ENCODE measurements at regions not wholly inside any gene's neighbourhood (a gene's known extent, or its start where the extent isn't known, plus 50 kb on each side); places are given as distances from the start of the nearest gene placed in this dataset.

GRCh38 chr16:73427164-73427563 is 379.2 kb upstream of the ZFHX3 start:
- ATAC-seq (no peak), DNase-seq (no peak)
- H3K4me3 ChIP-seq, result no peak overlapping the region
- intact Hi-C loops (cut with DNase I, micrococcal nuclease), result no loop called here
- H3K36me3 ChIP-seq (ENCODE audit: low read depth), result no peaks in the 10 kb centered on the region
- H3K9me3 ChIP-seq, result no peaks in the 10 kb centered on the region
- no peak for TF ChIP-seq CTCF (IDR thresholded peaks at IDR 0.05)
- H3K4me1 ChIP-seq (ENCODE audit: low read depth), result no peaks in the 10 kb centered on the region

GRCh38 chr16:73426433-73427160 is 378.7 kb upstream of the ZFHX3 start:
- Histone ChIP-seq H3K9me3 (no peaks in the 10 kb centered on the region), H3K4me1 (ENCODE audit: low read depth) (no peaks in the 10 kb centered on the region), H3K36me3 (ENCODE audit: low read depth) (no peaks in the 10 kb centered on the region), H3K4me3 (no peak overlapping the region)
- no peak for TF ChIP-seq CTCF (IDR thresholded peaks at IDR 0.05)
- intact Hi-C loops (cut with DNase I, micrococcal nuclease), result no loop called here
- ATAC-seq (no peak), DNase-seq (no peak)

GRCh38 chr16:73420676-73421075 is 372.7 kb upstream of the ZFHX3 start:
- no peak overlapping the region for H3K4me3 ChIP-seq
- no peak for TF ChIP-seq CTCF (IDR thresholded peaks at IDR 0.05)
- intact Hi-C loops (cut with DNase I, micrococcal nuclease), result no loop called here
- H3K9me3 ChIP-seq, result no peaks in the 10 kb centered on the region
- DNase-seq (no peak), ATAC-seq (no peak)
- no peaks in the 10 kb centered on the region for H3K36me3 ChIP-seq (ENCODE audit: low read depth)
- H3K4me1 ChIP-seq (ENCODE audit: low read depth), result no peaks in the 10 kb centered on the region

- Histone ChIP-seq H3K4me3 (no peak overlapping the region), H3K36me3 (ENCODE audit: low read depth) (no peaks in the 10 kb centered on the region), H3K4me1 (ENCODE audit: low read depth) (no peaks in the 10 kb centered on the region), H3K9me3 (no peaks in the 10 kb centered on the region)
- ATAC-seq (no peak), DNase-seq (no peak)
- TF ChIP-seq CTCF (IDR thresholded peaks at IDR 0.05), result no peak
- intact Hi-C loops (cut with DNase I, micrococcal nuclease), result no loop called here
Measured at GRCh38 chr16:73420244-73420643, 372.3 kb upstream of the ZFHX3 start.

GRCh38 chr16:73418691-73419090 is 370.8 kb upstream of the ZFHX3 start:
- H3K9me3 ChIP-seq, result no peaks in the 10 kb centered on the region
- no peak for TF ChIP-seq CTCF (IDR thresholded peaks at IDR 0.05)
- intact Hi-C loops (cut with DNase I, micrococcal nuclease), result no loop called here
- ATAC-seq, result no peak
- H3K4me3 ChIP-seq, result no peak overlapping the region
- no peak for DNase-seq
- H3K4me1 ChIP-seq (ENCODE audit: low read depth), result no peaks in the 10 kb centered on the region
- H3K36me3 ChIP-seq (ENCODE audit: low read depth), result no peaks in the 10 kb centered on the region

GRCh38 chr16:73418051-73418450 is 370.1 kb upstream of the ZFHX3 start:
- H3K36me3 ChIP-seq (ENCODE audit: low read depth), result no peaks in the 10 kb centered on the region
- DNase-seq (no peak), ATAC-seq (no peak)
- H3K4me3 ChIP-seq, result no peak overlapping the region
- intact Hi-C loops (cut with DNase I, micrococcal nuclease), result no loop called here
- no peaks in the 10 kb centered on the region for H3K4me1 ChIP-seq (ENCODE audit: low read depth)
- no peak for TF ChIP-seq CTCF (IDR thresholded peaks at IDR 0.05)
- H3K9me3 ChIP-seq, result no peaks in the 10 kb centered on the region
